Endothelial cell of umbilical vein (primary cell): ENCODE measurements at regions not wholly inside any gene's neighbourhood (a gene's known extent, or its start where the extent isn't known, plus 50 kb on each side); places are given as distances from the start of the nearest gene placed in this dataset. TPM values are rescaled to one million over a fixed set of nuclear protein-coding genes. Genes with fewer than 3 reads are reported as not detected.

Source experiments
- BruUV-seq: library from RNA; stranded (reverse); fragments of 400-500 nt; replicated peaks from 2 replicates; lab custom pipeline; 2021; lab: Mats Ljungman, UMichigan
- CTCF ChIA-PET: fragments of 300-600, 350-600 bp; sonication (Branson Sonifier 250); formaldehyde crosslinking; loops from one replicate; lab custom pipeline; 2021; ENCODE audit warnings: antibody characterized with exemption, inconsistent platforms; lab: Charles Lee
- POLR2A ChIA-PET: fragments of 300-600, 350-600 bp; sonication (Branson Sonifier 250); formaldehyde crosslinking; loops from one replicate; lab custom pipeline; 2021; ENCODE audit warnings: antibody characterized with exemption, inconsistent platforms; lab: Charles Lee
- DNase-seq: peaks from one replicate; pipeline ENCODE4 v3.0.0-alpha.2; 2011; ENCODE audit warnings: low read depth, low spot score
- FAIRE-seq: peaks from 2 replicates; lab custom pipeline; 2011; peaks lifted over from hg19 to GRCh38; lab: Jason Lieb, UNC
- H2AFZ ChIP-seq: 2 replicates; pipeline ENCODE4 v1.6.0; 2012; ENCODE audit warnings: low read depth, low read length, control low read depth, inconsistent platforms
- H3K27ac ChIP-seq: 2 replicates; pipeline ENCODE4 v1.5.1; 2011; ENCODE audit warnings: low read depth, mild to moderate bottlenecking, control low read depth, low read length, moderate library complexity; ENCODE audit not compliant: insufficient read depth
- H3K27me3 ChIP-seq, 2 experiments: 2 replicates each; pipeline versions ENCODE4 v1.6.0 to v1.6.1; 2011; ENCODE audit warnings: low read length in 2 of 2, mixed read lengths in 1 of 2; ENCODE audit not compliant: control insufficient read depth in 2 of 2, insufficient read depth in 2 of 2
- H3K36me3 ChIP-seq, 2 experiments: 2 replicates in 1 of 2; 3 replicates in 1 of 2; pipeline ENCODE4 v1.5.1; 2011; ENCODE audit warnings: low read length in 2 of 2, mild to moderate bottlenecking in 1 of 2, moderate library complexity in 1 of 2; ENCODE audit not compliant: control insufficient read depth in 2 of 2, insufficient read depth in 2 of 2; ENCODE audit errors: extremely low read depth in 1 of 2
- H3K4me1 ChIP-seq: 3 replicates; pipeline ENCODE4 v1.5.1; 2011; ENCODE audit warnings: mild to moderate bottlenecking, low read length; ENCODE audit not compliant: control insufficient read depth, insufficient read depth; ENCODE audit errors: extremely low read depth
- H3K4me2 ChIP-seq: 2 replicates; pipeline ENCODE4 v1.6.1; 2011; ENCODE audit warnings: low read length, control low read depth, mixed read lengths; ENCODE audit not compliant: insufficient read depth
- H3K4me3 ChIP-seq, 3 experiments: fragments of 200-600 bp in 1 of 3; sonication (generic), shearing (Covaris generic) in 1 of 3; replicated peaks in 1 of 3; 2 replicates each; pipeline ENCODE4 v1.5.1; 2011 to 2016; ENCODE audit warnings: control low read depth in 3 of 3, low read length in 3 of 3, mild to moderate bottlenecking in 2 of 3, inconsistent platforms in 1 of 3, low read depth in 1 of 3, moderate library complexity in 1 of 3; ENCODE audit not compliant: insufficient read depth in 1 of 3
- H3K79me2 ChIP-seq: 2 replicates; pipeline ENCODE4 v1.6.0; 2012; ENCODE audit warnings: low read length, inconsistent platforms; ENCODE audit not compliant: control insufficient read depth, insufficient read depth
- H3K9ac ChIP-seq: replicated peaks from 2 replicates; pipeline ENCODE3; 2011; ENCODE audit warnings: low read length, control low read depth; ENCODE audit not compliant: insufficient read depth; ENCODE audit errors: extremely low read depth
- H3K9me1 ChIP-seq: replicated peaks from 3 replicates; pipeline ENCODE4 v1.6.0; 2011; ENCODE audit warnings: mild to moderate bottlenecking, low read length; ENCODE audit not compliant: control insufficient read depth, insufficient read depth; ENCODE audit errors: extremely low read depth
- H3K9me3 ChIP-seq: replicated peaks from 2 replicates; pipeline ENCODE4 v1.5.1; 2012; ENCODE audit warnings: low read length, inconsistent platforms; ENCODE audit not compliant: control insufficient read depth, insufficient read depth
- H4K20me1 ChIP-seq: replicated peaks from 2 replicates; pipeline ENCODE3; 2011; ENCODE audit warnings: mild to moderate bottlenecking, low read length; ENCODE audit not compliant: control insufficient read depth, insufficient read depth; ENCODE audit errors: extremely low read depth
- CTCF ChIP-seq, 2 donors: IDR thresholded peaks; 1 replicate in 1 of 2; 2 replicates in 1 of 2; pipeline ENCODE4 v1.5.1; 2011; ENCODE audit warnings: low read length in 2 of 2, mild to moderate bottlenecking in 2 of 2, moderate library complexity in 2 of 2, control low read depth in 1 of 2, inconsistent platforms in 1 of 2, low read depth in 1 of 2; ENCODE audit not compliant: insufficient read depth in 1 of 2; ENCODE audit errors: extremely low read depth in 1 of 2
- EZH2 ChIP-seq: IDR thresholded peaks from 2 replicates; pipeline ENCODE4 v1.6.1; 2012; ENCODE audit warnings: borderline replicate concordance, low read depth, mild to moderate bottlenecking, moderate library complexity, low read length, inconsistent platforms; ENCODE audit not compliant: severe bottlenecking
- FOS ChIP-seq: IDR thresholded peaks from 2 replicates; pipeline ENCODE4 v1.6.1; 2011; ENCODE audit warnings: mild to moderate bottlenecking, low read length, moderate library complexity, borderline replicate concordance; ENCODE audit not compliant: insufficient read depth
- GATA2 ChIP-seq: IDR thresholded peaks from 2 replicates; pipeline ENCODE4 v1.7.0; 2011; ENCODE audit warnings: low read depth, mild to moderate bottlenecking, moderate library complexity, mixed read lengths, low read length; ENCODE audit not compliant: insufficient read length, insufficient read depth
- JUN ChIP-seq: IDR thresholded peaks from 2 replicates; pipeline ENCODE4 v1.6.1; 2011; ENCODE audit warnings: borderline replicate concordance, low read depth; ENCODE audit not compliant: insufficient read length, insufficient read depth
- MAX ChIP-seq: IDR thresholded peaks from 2 replicates; pipeline ENCODE4 v1.6.1; 2011; ENCODE audit not compliant: insufficient read depth, insufficient read length
- MYC ChIP-seq: IDR thresholded peaks from one replicate; pipeline ENCODE4 v1.6.1; 2011; ENCODE audit warnings: mild to moderate bottlenecking, low read depth, low read length
- POLR2A ChIP-seq: IDR thresholded peaks from 2 replicates; pipeline ENCODE4 v1.6.1; 2012; ENCODE audit warnings: low read depth, mild to moderate bottlenecking, control low read depth, low read length
- POLR2AphosphoS5 ChIP-seq: IDR thresholded peaks from 2 replicates; pipeline ENCODE4 v1.6.1; 2012; ENCODE audit warnings: low read depth, mild to moderate bottlenecking, control low read depth, low read length, moderate library complexity; ENCODE audit not compliant: insufficient read depth
- dilution Hi-C: fragments of 300-500 bp; cut with MboI; formaldehyde crosslinking; loops from one replicate; pipeline ENCODE4 v1.15.0; 2019; ENCODE audit warnings: low sequenced_read_pairs; ENCODE audit not compliant: extremely low pct_ligation_motif_present
- intact Hi-C: fragments of 100-400 bp; cut with micrococcal nuclease; formaldehyde crosslinking; loops from one replicate; pipeline ENCODE4 v1.10.0; 2022
- small RNA-seq: library from RNA; depleted of rRNA; stranded (forward); fragments of <200 nt; gene quantifications from one replicate; pipeline ENCODE3, GENCODE V24; 2012; ENCODE audit warnings: low replicate concordance, low read depth; ENCODE audit not compliant: insufficient read depth, insufficient read length

- DNase-seq (no peak), FAIRE-seq (no peak)
- no peak overlapping the region for H3K9ac ChIP-seq
- H3K4me2 ChIP-seq, result no peak overlapping the region
- H3K9me1 ChIP-seq, result no peaks in the 10 kb centered on the region
- dilution Hi-C loops, result no loop called here
- H3K27me3 ChIP-seq, result no peaks in the 10 kb centered on the region
- no peaks in the 10 kb centered on the region for H3K9me3 ChIP-seq
- ChIA-PET POLR2A (no interaction called here), CTCF (no interaction called here)
- no peaks in the 10 kb centered on the region for H3K79me2 ChIP-seq
- TF ChIP-seq FOS (no peak), POLR2A (no peak), EZH2 (no peak), CTCF (IDR thresholded peaks at IDR 0.05; ENCODE audit: extremely low read depth in 1 of 2, insufficient read depth in 1 of 2, low read depth in 1 of 2, low read length in 2 of 2) (no peak), MYC (no peak), POLR2AphosphoS5 (no peak), MAX (no peak), JUN (no peak), GATA2 (no peak)
- no peak overlapping the region for H2AFZ ChIP-seq
- H3K4me1 ChIP-seq, result no peaks in the 10 kb centered on the region
- no peak overlapping the region for H3K27ac ChIP-seq
- intact Hi-C loops, result no loop called here
- no TSS peak for BruUV-seq
- no peak overlapping the region for H3K4me3 ChIP-seq
- H3K36me3 ChIP-seq, result no peaks in the 10 kb centered on the region
- no peaks in the 10 kb centered on the region for H4K20me1 ChIP-seq
These were observed 1101.9 kb downstream of the PRIM2 start for GRCh38 chr6:58419321-58419720.

Small RNA genes lying in the stretch of these regions (small RNA-seq; reads per million reads assigned to genes)
- not detected for gene AL603755.1
